HG03280 (cell line): ENCODE measurements at regions not wholly inside any gene's neighbourhood (a gene's known extent, or its start where the extent isn't known, plus 50 kb on each side); places are given as distances from the start of the nearest gene placed in this dataset.
"Not testable (repeated sequence)": the region's sequence is repeated elsewhere in the genome, so short reads cannot be mapped to it uniquely, and the experiment has no call there.

Experiments used
- ATAC-seq: cut with Tn5 transposase; IDR thresholded peaks from one replicate; pipeline ENCODE4 v1.9.1; 2021; ENCODE audit warnings: mild to moderate bottlenecking, moderate library complexity; ENCODE audit not compliant: unreplicated experiment

DNA sequence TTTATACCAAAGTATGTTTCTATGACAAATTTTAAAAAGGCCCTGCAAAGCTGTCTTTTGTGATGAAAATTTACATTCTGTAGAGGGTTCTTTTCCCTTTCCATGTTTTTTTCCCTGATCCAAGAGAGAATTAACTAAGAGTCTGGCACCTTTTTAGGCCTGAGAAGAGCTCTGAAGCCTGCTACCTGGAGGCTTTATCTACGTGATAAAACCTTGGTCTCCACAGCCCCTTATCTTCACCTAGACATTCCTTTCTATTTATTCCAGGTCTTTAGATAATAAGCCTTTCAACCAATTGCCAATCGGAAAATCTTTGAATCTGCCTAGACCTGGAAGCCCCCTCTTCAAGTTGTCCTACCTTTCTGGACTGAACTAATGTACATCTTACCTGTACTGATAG lies 774.1 kb upstream of the LRRTM1 start:
- ATAC-seq = no peak

DNA sequence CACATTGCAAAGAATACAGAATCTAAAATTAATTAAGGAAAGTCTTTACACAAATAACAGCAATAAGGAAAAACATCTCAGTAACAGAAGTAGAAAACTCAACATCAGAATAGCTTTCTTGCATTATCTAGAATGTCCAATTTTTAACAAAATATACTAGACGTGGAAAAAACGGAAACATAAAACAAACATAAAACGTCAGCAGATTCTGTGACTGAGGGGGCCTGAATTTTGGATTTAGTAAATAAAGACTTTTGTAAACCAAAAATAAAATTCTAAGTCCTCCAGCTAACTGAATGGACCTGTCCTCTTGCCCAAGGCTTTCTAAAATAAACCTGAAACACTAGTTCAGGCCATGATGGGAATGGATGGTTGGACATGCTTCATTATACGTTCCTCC lies 773.5 kb upstream of the LRRTM1 start:
- no peak for ATAC-seq

DNA sequence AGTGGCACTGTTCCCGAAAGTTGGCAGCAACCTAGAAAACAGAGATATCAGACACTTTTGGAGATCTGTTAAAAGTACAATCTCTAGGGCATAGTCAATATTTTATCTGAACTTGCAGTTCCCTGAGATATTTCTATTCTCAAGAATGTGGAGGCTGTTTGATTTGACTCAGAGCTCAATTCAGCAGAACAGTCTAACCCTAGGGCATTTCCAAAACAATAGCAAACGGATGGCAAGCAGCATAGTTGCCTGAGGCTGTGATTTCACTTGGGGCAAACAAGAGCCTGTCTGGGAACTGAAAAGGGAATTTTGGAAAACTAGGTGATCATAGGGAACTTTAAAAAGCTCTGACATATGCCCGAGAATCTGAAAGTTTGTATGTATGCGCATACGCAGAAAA lies 772.8 kb upstream of the LRRTM1 start:
- ATAC-seq = no peak

DNA sequence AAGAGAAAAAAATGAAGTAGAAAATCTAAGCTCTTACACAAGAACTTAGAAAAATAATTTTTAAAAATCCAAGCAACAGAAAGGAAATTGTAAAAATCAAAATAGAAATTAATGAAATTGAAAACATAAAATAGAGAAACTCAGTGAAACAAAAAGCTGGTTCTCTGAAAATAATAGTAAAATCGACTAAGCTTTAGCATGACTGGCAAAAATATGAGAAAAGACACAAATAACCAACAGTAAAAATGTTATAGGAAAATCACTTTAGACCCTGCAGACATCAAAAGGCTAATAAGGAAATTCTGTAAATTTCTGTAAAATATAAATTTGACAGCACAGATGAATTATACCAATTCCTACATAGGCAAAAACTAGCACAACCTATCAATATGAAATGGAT lies 768.9 kb upstream of the LRRTM1 start:
- no peak for ATAC-seq

DNA sequence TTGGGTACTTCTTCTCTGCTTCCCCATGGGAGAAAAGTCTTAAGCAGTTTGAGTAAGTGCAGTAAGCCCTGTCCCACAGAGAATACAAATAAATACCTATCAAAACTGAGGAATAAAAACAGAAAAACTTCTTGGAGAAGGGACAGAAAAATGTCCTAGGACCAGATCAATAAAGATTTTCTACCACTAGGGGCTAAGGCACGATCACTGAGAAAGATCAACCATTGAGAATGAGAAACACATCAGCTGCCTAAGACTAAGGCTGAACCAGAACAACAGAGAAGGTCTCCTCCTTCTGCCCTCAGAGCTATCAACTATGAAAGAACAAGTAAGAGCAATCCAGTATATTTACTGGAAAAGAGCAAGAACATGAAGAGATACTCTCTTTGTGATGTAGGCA lies 763.6 kb upstream of the LRRTM1 start:
- no peak for ATAC-seq

DNA sequence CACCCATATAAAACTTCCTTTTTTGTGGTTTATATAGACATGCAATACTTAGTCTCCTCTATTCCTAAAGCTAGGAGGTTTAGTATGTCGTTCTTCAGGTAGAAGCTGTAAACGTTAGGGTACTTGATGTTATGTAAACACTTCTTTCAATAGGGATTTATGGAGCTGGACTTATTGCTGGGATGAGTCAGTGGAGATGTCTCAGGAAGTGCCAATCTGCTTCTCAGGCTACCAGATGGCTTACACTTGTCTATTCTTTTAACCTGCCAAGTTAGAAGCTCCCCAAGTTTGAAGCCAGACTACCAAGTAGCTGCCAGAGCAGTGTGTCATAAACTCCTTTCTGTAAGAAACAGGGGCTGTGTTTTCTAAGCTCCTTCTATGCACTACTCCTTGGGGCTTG lies 756.5 kb upstream of the LRRTM1 start:
- ATAC-seq = no peak

DNA sequence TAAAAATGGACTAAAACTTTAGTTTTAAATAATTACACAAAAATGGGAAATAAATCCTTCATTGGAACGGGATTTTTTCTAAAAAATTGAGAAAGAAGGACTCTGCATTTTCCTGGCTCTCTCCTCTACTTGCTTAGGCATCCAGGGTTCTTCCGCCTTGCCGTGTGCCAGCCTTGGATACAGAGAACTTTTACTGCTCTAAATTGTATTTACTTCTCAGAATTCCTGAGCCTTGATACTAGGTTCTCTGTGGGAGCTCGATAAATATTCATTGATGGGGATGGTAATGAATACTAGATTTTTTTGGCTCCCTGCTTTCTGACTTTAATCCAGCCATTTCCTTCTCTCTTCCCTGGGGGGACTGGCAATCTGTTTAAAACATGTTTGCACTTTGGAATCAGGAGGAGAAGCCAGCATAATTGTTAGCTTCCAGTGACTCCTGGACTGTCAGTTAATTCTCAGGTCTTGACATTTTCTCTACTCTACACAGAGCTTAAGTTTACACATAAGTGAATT lies 746.1 kb upstream of the LRRTM1 start:
- no peak for ATAC-seq

DNA sequence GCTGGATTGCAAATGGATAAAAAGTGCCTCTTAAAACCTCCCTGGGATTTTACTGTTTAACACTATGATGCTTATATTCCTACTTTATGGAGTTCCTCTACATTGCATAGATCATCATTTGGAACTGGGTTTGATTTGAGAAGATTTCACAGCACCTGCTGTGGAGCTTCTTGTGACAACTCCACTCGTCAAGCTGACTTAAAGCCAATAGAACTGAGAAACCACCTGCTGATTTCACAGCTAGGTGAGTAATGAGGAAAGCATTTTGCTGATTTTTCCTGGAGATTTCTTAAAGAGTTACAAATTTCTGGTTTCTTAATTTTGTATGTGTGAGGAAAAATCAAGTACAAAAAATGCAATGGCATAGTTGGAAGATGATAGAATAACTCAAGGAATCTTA lies 739.1 kb upstream of the LRRTM1 start:
- no peak for ATAC-seq

DNA sequence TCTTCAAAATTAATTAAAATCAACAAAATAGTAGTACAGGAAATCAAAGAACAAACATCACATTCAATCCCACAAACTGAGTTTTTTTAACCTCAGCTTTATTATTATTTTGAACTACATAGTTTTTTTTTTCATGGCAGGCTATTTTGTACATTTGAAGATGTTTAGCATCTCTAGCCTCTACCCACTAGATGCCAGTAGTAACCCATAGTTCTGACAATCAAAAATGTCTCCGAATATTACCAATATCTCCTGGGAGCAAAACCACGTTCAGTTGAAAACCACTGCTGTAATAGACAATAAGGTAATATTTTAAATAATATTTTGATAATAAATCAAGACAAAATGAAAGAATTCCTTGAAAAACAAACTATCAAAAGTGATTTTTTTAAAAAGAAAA lies 702.6 kb upstream of the LRRTM1 start:
- ATAC-seq = no peak

DNA sequence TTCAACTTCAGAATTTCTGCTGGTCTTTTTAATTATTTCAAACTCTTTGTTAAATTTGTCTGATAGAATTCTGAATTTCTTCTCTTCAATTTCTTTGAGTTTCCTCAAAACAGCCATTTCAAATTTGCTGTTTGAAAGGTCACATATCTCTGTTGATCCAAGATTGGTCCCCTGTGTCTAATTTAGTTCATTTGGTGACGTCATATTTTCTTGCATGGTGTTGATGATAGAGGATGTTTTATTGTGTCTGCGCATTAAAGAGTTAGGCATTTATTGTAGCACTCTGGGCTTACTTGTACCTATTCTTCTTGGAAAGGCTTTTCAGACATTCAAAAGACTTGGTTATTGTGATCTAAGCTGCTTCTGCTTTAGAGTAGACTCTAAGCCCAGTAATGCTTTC lies 698.4 kb upstream of the LRRTM1 start:
- no peak for ATAC-seq

DNA sequence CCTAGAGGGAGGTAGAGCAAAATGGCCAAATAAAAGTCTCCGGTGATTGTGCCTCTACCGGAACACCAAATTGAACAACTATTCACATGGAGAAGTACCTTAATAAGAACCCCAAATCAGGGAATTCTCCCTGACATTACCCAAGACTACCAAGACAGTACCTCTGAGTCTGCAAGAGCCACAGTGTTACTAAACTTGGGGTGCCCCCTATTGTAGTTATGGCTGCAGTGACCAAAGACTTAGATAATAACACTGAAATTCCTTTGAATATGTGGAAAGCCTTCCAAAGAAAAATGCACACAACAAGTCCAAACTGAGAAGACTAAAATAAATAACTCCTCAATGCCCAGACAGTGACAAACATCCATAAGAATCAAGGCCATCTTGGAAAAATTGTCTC lies 682.9 kb upstream of the LRRTM1 start:
- ATAC-seq = no peak

DNA sequence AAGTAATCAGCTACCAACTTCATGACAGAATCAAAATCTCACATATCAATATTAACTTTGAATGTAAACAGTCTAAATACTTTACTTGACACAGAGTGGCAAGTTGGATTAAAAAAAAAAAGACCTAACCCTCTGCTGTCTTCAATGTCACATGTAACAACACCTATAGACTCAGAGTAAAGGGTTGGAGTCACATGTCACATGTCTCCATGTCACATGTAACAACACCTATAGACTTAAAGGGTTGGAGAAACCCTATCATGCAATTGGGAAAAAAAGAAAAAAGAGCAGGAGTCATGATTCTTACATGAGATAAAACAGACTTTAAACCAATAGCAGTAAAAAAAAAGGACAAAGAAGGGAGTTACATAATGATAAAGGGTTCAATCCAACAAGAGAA lies 665.3 kb upstream of the LRRTM1 start:
- no peak for ATAC-seq

DNA sequence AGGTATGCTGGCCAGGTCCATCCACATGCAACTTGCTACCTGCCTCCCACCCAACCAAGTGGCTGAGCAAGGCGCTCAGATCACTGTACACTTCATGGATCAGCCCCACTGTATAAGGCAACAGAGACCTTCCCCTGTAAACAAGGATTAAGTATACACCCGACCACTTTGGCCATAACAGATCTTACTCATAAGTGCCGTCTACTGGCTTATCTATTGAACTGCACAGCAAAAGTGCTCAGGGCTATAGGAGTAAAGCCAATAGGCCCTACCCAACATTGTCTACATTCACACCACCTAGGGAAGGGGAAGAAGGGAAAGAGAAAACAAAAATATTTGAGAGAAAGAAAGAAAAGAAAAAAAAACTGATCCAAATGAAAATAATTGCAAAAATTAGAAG lies 663.9 kb upstream of the LRRTM1 start:
- ATAC-seq = no peak

DNA sequence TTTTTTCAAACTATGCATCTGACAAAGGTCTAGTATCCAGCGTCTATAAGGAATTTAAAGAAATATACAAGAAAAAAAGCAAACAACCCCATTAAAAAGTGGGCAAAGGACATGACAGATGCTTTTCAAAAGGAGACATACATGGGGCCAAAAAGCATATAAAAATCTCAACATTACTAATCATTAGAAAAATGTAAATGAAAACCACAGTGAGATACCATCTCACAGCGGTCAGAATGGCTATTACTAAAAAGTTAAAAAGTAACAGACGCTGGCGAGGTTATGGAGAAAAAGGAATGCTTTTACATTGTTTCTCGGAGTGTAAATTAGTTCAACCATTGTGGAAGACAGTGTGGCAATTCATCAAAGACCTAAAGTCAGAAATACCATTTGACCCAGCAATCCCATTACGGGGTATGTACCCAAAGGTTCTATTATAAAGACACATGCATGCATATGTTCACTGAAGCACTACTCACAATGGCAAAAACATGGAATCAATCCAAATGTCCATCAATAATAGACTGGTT lies 643.1 kb upstream of the LRRTM1 start:
- no peak for ATAC-seq

DNA sequence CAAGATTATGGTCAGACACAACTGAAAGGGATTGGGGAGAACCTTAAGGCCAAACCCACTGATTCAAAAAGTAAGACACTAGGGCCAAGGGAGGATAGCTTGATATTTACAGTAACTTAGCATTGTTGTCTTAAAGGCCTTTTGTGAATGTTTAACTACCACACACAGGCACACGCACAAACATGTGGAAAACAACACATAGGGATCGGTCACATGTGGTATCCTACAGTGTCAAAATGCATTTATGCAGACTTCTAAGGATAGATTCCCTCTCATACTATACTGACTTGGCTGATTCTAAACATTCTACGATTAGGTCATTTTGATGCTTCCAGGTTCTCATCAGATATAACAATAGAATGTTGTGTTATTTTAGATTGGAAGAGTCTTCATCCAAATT lies 638.9 kb upstream of the LRRTM1 start:
- no peak for ATAC-seq

DNA sequence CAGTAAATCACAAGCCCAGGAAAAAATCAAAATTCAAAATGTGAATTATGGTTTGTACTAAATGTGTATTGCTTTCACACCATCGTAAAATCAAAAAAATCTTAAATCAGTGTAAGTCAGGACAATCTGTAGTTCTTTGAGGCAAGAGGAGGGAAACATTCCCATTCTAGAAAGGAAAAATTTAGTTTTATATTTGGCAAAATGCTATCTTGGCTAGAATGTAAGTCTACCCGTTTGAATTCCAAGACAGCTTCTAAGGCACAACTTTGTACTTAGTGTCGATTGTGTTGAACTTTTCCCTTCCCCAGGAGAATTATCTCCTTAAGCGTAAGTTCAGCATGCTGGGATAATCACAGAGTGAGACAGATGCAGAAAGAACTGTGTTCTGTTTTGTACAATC lies 638.2 kb upstream of the LRRTM1 start:
- ATAC-seq = no peak

DNA sequence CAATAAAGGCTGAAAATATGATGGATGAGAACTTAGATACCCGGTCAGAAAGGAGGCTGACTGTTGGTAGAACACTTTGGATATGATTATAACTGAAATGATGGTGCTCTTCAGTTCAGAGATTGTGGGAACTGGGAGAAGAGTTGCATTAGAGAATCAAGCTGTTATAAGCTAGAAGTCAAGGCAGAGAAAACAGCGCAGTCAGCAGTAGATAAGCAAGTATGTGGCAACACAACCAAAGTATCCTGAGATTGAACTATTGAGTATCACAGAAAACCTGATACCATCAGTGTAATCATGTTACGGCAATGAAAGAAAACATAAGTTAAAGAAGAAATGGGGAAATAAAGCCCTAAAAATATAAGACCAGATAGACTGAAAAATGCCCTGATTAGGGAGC lies 633.9 kb upstream of the LRRTM1 start:
- ATAC-seq = no peak

DNA sequence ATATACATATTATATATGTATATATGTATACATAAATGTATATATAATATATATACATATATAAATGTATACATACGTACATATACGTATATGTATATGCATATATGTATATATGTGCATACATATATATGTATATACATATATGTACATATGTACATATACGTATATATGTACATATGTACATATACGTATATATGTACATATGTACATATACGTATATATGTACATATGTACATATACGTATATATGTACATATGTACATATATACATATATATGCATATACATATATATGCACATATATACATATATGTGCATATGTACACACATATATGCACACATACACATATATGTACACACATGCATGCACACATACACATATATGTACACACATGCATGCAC lies 627.3 kb upstream of the LRRTM1 start:
- not testable (repeated sequence) for ATAC-seq

DNA sequence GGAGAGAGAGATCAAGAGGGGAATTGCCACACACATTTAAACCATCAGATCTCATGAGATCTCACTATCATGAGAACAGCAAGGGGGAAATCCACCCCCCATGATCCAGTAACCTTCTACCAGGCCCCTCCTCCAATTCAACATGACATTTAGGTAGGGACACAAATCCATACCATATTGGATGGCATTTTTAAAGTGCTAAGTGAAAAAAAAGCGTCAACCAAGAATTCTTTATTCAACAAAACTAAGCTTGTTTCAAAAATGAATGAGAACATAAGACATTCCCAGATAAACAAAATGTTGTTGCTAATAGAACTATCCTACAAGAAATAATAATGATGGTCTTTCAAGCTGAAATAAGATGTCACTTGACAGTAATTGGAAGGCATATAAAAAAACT lies 626.2 kb upstream of the LRRTM1 start:
- ATAC-seq = no peak

DNA sequence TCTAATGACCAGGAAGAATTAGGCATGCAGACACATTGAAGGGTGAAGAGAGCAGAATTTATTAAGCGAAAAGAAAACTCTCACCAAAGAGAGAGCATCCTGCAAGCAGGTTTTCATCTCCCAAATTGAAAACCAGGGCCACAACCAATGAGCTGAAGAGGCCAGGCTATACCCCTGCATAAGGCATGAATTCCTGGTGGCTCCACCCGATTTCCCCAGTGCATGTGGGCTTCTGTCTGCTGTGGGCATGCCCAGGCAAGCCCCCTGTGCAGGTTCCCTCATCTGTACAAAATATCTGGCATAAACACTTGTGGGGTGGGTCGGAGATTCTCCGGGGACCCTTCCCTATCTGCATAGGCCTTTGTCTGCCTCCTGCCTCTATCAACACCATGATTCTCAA lies 621.6 kb upstream of the LRRTM1 start:
- no peak for ATAC-seq

DNA sequence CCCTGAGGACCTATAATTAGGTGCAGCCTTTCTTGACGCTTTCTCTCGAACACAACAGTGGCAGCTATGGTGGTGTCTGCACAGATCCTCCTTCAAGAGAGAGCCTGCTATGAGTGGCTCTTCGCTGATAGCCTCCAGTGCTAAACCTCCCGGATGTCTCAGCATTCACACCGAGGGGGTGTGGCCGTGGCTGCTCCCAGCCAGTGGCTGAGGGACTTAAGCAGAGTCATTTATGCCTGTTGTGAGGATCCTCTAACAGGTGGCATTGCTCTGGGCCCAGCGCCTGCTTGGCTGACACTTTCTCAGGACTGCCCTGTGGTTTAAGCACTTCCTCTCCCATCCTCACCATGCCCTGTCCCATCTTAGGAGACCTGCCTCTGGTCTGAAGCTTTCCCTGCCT lies 592.0 kb upstream of the LRRTM1 start:
- no peak for ATAC-seq

DNA sequence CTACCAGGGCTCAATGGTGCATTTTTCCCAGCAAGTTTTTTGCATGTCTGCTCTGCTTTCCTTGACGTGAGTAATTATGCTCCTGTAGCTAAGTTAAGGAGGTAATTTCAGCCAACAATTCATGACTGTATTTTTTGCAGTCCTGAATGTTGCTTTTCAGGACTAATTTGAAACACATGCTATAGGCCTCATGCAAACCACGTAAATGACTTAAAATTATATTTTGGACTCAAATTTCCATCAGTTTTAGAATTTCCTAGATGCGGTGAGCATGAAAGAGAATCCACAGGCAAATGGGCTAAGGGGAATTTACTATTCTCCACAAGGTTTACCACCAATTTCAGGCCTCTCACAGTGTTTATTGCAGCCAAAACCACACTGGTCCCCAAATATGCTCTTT lies 589.9 kb upstream of the LRRTM1 start:
- no peak for ATAC-seq

DNA sequence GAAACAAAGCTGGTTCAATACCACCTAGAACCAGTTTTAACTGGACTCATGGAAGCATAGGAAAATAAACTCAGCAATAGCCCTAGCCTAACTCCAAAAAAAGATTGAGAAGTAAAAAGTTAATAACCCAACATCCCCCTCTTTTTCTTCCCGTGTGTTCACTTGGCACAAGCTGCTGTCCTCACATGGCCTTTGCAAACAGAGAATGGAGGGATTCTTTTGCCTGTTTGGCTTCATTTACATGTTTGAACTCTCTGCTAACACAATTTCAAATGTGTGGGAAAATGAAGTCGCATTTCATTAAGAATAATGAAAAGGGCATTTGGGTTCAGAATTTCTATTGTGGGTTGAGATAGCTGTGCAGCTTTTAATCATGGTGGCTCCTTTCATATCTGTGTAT lies 589.2 kb upstream of the LRRTM1 start:
- no peak for ATAC-seq

DNA sequence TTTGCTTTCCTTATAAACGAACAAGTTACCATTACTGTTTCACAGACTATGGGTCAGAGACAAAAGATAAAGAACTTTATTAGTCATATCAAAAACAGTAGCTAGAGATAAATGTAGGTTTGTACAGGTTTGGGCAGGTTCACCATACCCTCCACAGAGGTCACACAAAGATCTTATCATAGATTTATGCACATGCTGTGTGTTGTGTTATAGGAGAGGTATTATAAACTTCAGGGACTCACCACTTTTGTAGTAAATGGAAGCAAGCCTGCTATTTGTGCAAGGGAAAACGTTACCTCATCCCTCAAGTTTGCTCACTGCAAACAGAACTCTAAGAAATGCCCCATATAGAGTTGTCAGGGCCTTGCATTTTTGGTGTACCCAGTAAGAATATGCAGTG lies 584.5 kb upstream of the LRRTM1 start:
- ATAC-seq = no peak
